Retinal pigment epithelial cell (primary cell): ENCODE measurements at regions not wholly inside any gene's neighbourhood (a gene's known extent, or its start where the extent isn't known, plus 50 kb on each side); places are given as distances from the start of the nearest gene placed in this dataset.

Experiments used
- DNase-seq: peaks from one replicate; pipeline ENCODE4 v3.0.0-alpha.2; 2010; ENCODE audit warnings: low read depth
- H3K4me3 ChIP-seq: 2 replicates; pipeline ENCODE4 v1.5.1; 2011; ENCODE audit warnings: mild to moderate bottlenecking, low read length, control low read depth, moderate library complexity
- CTCF ChIP-seq: conservative IDR thresholded peaks from 2 replicates; pipeline ENCODE4 v1.5.1; 2011; ENCODE audit warnings: low read depth, low read length, control low read depth, inconsistent platforms

- H3K4me3 ChIP-seq: no peak overlapping the region
- TF ChIP-seq CTCF: no peak
- no peak for DNase-seq
Observed at GRCh38 chr2:172270278-172271079, 156.9 kb upstream of the ITGA6 start.

GRCh38 chr2:172273910-172274571 lies 153.3 kb upstream of the ITGA6 start:
- no peak for TF ChIP-seq CTCF
- DNase-seq: no peak
- no peak overlapping the region for H3K4me3 ChIP-seq

- DNase-seq: no peak
- no peak for TF ChIP-seq CTCF
- H3K4me3 ChIP-seq: no peak overlapping the region
Observed at GRCh38 chr2:172275239-172275638, 152.1 kb upstream of the ITGA6 start.

- DNase-seq: no peak
- H3K4me3 ChIP-seq: no peak overlapping the region
- no peak for TF ChIP-seq CTCF
Observed at GRCh38 chr2:172276961-172277360, 150.4 kb upstream of the ITGA6 start.

GRCh38 chr2:172278667-172279066 lies 148.7 kb upstream of the ITGA6 start:
- TF ChIP-seq CTCF: no peak
- DNase-seq: no peak
- H3K4me3 ChIP-seq: no peak overlapping the region

GRCh38 chr2:172279214-172279613 lies 148.2 kb upstream of the ITGA6 start:
- no peak for TF ChIP-seq CTCF
- no peak overlapping the region for H3K4me3 ChIP-seq
- DNase-seq: no peak

- no peak for DNase-seq
- no peak overlapping the region for H3K4me3 ChIP-seq
- no peak for TF ChIP-seq CTCF
Observed at GRCh38 chr2:172279813-172280212, 147.6 kb upstream of the ITGA6 start.
